Vagina (tissue), 2 donors: ENCODE measurements at regions not wholly inside any gene's neighbourhood (a gene's known extent, or its start where the extent isn't known, plus 50 kb on each side); places are given as distances from the start of the nearest gene placed in this dataset.

ENCODE experiments used
- DNase-seq, 2 donors: peaks; one replicate each; pipeline ENCODE4 v3.0.0-alpha.2; 2017; ENCODE audit errors: extremely low spot score in 2 of 2
- H3K27ac ChIP-seq: fragments of 200-600 bp; sonication (generic); one replicate; pipeline ENCODE4 v1.5.1; 2019
- H3K27me3 ChIP-seq: fragments of 200-600 bp; sonication (generic); one replicate; pipeline ENCODE4 v1.5.1; 2019
- H3K36me3 ChIP-seq, 2 donors: fragments of 200-600 bp; sonication (generic); one replicate each; pipeline ENCODE4 v1.5.1; 2017 to 2019
- H3K4me1 ChIP-seq: fragments of 200-600 bp; sonication (generic); one replicate; pipeline ENCODE4 v1.5.1; 2019
- H3K4me3 ChIP-seq, 2 donors: fragments of 200-600 bp; sonication (generic); 1 replicate in 1 of 2; 2 replicates in 1 of 2; pipeline ENCODE4 v1.5.1; 2016 to 2019
- H3K9me3 ChIP-seq: fragments of 200-600 bp; sonication (generic); one replicate; pipeline ENCODE4 v1.5.1; 2019
- POLR2A ChIP-seq, 2 donors: fragments of 450-650 bp; IDR thresholded peaks; one replicate each; pipeline ENCODE4 v1.6.1; 2017; ENCODE audit warnings: antibody characterized with exemption in 2 of 2, mild to moderate bottlenecking in 2 of 2, moderate library complexity in 2 of 2
- POLR2AphosphoS5 ChIP-seq, 2 donors: sonication (generic); formaldehyde crosslinking; IDR thresholded peaks; one replicate each; pipeline ENCODE4 v1.9.0; 2017; ENCODE audit warnings: antibody characterized with exemption in 2 of 2, mild to moderate bottlenecking in 2 of 2, low read depth in 1 of 2; ENCODE audit not compliant: insufficient read depth in 1 of 2
- intact Hi-C: fragments of 100-400 bp; cut with DNase I; formaldehyde crosslinking; loops from one replicate; pipeline ENCODE4 v1.15.1; 2023
- TF ChIP-seq, protein P1 (sequence below), 3 experiments: fragments of 450-650 bp in 2 of 3; fragments of 200-600 bp in 1 of 3; sonication (generic) in 1 of 3; IDR thresholded peaks; one replicate each; pipeline ENCODE4 v1.5.1; 2017 to 2019; ENCODE audit warnings: antibody characterized with exemption in 3 of 3, mild to moderate bottlenecking in 2 of 3, moderate library complexity in 2 of 3

DNA sequence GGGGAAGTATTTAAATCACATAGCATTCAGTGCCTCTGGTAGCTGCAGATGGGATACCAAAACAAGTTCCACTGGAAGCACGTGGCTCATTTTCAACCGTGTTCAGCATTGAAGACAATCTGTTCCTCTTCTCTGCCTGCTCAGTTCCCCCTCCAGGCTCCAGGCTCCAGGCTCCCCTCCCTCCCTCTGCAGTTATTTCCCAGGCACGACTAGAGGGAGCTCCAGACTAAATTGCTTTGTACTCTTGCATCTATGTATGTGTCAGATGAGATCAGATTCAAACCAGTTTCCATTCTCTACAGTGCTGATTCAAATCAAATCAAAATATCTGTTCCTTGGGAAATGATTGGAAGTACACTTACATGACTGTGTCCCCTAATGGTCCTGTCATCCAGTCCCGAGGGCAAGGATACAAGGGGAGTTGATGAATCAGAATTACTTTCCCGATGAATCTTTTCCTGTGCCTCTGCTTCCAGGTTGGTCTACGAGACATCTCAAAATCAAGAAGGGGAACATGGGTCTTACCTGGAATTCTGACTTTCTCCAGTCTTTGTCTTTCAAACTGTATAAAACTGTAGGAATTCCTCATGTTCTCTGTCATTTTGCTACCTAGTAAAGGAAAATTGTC is 600.5 kb downstream of the EDEM1 start:
- Histone ChIP-seq H3K9me3 (no peaks in the 10 kb centered on the region), H3K4me3 (no peak overlapping the region), H3K4me1 (no peaks in the 10 kb centered on the region), H3K27me3 (no peaks in the 10 kb centered on the region), H3K36me3 (no peaks in the 10 kb centered on the region), H3K27ac (no peak overlapping the region)
- TF ChIP-seq POLR2AphosphoS5 (IDR thresholded peaks at IDR 0.05; ENCODE audit: insufficient read depth in 1 of 2, low read depth in 1 of 2) (no peak), POLR2A (IDR thresholded peaks at IDR 0.05) (no peak)
- TF ChIP-seq, protein P1, sequence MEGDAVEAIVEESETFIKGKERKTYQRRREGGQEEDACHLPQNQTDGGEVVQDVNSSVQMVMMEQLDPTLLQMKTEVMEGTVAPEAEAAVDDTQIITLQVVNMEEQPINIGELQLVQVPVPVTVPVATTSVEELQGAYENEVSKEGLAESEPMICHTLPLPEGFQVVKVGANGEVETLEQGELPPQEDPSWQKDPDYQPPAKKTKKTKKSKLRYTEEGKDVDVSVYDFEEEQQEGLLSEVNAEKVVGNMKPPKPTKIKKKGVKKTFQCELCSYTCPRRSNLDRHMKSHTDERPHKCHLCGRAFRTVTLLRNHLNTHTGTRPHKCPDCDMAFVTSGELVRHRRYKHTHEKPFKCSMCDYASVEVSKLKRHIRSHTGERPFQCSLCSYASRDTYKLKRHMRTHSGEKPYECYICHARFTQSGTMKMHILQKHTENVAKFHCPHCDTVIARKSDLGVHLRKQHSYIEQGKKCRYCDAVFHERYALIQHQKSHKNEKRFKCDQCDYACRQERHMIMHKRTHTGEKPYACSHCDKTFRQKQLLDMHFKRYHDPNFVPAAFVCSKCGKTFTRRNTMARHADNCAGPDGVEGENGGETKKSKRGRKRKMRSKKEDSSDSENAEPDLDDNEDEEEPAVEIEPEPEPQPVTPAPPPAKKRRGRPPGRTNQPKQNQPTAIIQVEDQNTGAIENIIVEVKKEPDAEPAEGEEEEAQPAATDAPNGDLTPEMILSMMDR (IDR thresholded peaks at IDR 0.05) = no peak
- intact Hi-C loops = no loop called here
- no peak for DNase-seq

DNA sequence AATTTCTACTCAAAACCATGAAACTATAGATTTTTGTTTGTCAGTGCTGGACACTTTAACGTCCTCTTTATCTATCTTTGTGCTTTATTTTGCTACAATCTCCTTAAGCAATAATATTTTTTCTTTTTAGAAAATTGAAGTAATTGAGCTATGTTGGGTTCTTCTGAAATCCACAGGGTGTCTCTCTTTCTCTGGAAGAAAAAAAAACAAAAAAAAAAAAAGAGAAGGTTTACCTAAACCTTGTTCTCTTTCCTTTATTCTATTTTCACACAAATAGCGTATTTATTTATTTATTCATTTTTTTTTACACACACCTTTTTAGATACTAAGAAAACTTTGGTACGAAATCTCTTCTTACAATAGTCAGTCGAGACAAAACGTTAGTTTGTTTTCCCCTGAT is 601.0 kb downstream of the EDEM1 start:
- Histone ChIP-seq H3K9me3 (no peaks in the 10 kb centered on the region), H3K27me3 (no peaks in the 10 kb centered on the region), H3K36me3 (no peaks in the 10 kb centered on the region), H3K27ac (no peak overlapping the region), H3K4me3 (no peak overlapping the region), H3K4me1 (no peaks in the 10 kb centered on the region)
- TF ChIP-seq, protein P1 (IDR thresholded peaks at IDR 0.05) = no peak
- TF ChIP-seq POLR2AphosphoS5 (IDR thresholded peaks at IDR 0.05; ENCODE audit: insufficient read depth in 1 of 2, low read depth in 1 of 2) = no peak
- no peak for TF ChIP-seq POLR2A (IDR thresholded peaks at IDR 0.05)
- intact Hi-C loops = no loop called here
- no peak for DNase-seq

DNA sequence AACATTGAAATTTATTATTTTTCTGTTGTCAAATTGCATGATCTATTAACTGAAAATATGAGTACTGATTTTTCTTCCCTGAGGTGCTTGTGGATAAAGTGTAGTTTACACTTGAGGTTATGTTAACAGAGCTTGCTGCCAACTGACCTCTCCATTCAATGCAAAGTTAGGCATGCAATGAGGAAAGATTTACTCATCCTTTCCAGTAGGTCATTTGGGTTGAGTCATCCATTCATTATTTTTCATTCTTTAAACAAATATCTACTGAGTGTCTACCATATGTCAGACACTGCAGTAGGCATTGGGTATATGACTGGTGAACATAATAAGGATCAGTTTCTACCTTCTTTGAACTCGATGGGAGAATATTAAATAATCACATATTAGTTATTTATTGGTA is 604.1 kb downstream of the EDEM1 start:
- no peak for DNase-seq
- no peak for TF ChIP-seq POLR2AphosphoS5 (IDR thresholded peaks at IDR 0.05; ENCODE audit: insufficient read depth in 1 of 2, low read depth in 1 of 2)
- no peak for TF ChIP-seq POLR2A (IDR thresholded peaks at IDR 0.05)
- TF ChIP-seq, protein P1 (IDR thresholded peaks at IDR 0.05) = no peak
- Histone ChIP-seq H3K27me3 (no peaks in the 10 kb centered on the region), H3K36me3 (no peaks in the 10 kb centered on the region), H3K4me1 (no peaks in the 10 kb centered on the region), H3K9me3 (no peaks in the 10 kb centered on the region), H3K4me3 (no peak overlapping the region), H3K27ac (no peak overlapping the region)
- intact Hi-C loops = no loop called here

DNA sequence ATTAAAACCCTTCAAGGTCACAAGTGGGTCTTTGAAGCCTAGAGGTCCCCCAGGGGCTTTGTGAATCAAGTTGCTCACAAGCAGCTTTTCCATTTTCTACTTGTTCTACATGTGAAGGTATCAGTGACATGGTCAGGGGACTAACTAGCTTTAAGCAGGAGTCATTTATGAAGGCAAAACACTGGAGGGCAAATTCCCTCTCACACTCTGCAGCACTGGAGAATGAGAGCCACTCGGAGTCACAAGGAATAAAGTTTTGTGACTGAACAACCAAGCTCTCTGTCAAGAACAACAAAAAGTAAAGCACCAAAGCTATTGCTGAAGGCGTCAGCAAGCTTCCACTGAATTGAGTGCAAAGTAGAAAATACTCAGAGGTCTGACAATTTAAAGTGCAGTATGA is 609.0 kb downstream of the EDEM1 start:
- Histone ChIP-seq H3K9me3 (no peaks in the 10 kb centered on the region), H3K4me1 (no peaks in the 10 kb centered on the region), H3K27me3 (no peaks in the 10 kb centered on the region), H3K4me3 (no peak overlapping the region), H3K27ac (no peak overlapping the region), H3K36me3 (no peaks in the 10 kb centered on the region)
- no peak for DNase-seq
- TF ChIP-seq, protein P1 (IDR thresholded peaks at IDR 0.05) = no peak
- TF ChIP-seq POLR2AphosphoS5 (IDR thresholded peaks at IDR 0.05; ENCODE audit: insufficient read depth in 1 of 2, low read depth in 1 of 2) = no peak
- TF ChIP-seq POLR2A (IDR thresholded peaks at IDR 0.05) = no peak
- intact Hi-C loops = loop anchor here (5.0 kb wide), 1 partner anchor 1394 kb away; no protein-coding TSS in a partner anchor

DNA sequence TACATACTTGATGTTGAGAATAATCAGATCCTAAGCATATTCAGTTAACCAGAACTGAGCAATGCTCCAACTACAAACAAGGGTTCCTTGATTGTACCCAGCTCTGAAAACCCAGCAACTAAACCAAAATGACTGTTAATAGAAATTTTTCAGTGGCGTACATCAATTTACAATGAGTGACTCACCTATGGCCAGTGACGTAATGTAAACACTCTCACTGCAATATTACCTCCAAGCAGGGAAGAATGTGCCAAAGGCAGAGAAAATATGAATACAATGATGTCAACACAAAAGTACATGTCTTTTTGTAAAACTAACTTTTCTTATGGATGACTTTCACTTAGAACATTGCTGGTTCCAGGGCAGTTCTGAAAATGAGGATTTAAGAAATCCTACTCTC is 611.3 kb downstream of the EDEM1 start:
- Histone ChIP-seq H3K27ac (no peak overlapping the region), H3K4me1 (no peaks in the 10 kb centered on the region), H3K27me3 (no peaks in the 10 kb centered on the region), H3K36me3 (no peaks in the 10 kb centered on the region), H3K9me3 (no peaks in the 10 kb centered on the region), H3K4me3 (no peak overlapping the region)
- DNase-seq = no peak
- intact Hi-C loops = loop anchor here (5.0 kb wide), 1 partner anchor 1397 kb away; no protein-coding TSS in a partner anchor
- TF ChIP-seq POLR2AphosphoS5 (IDR thresholded peaks at IDR 0.05; ENCODE audit: insufficient read depth in 1 of 2, low read depth in 1 of 2) (no peak), POLR2A (IDR thresholded peaks at IDR 0.05) (no peak)
- TF ChIP-seq, protein P1 (IDR thresholded peaks at IDR 0.05) = no peak
